GM12878 (cell line): ENCODE measurements at regions not wholly inside any gene's neighbourhood (a gene's known extent, or its start where the extent isn't known, plus 50 kb on each side); places are given as distances from the start of the nearest gene placed in this dataset.

ENCODE experiments used
- ATAC-seq: fragments of 200-7000 bp; cut with Tn5 transposase; 3 replicates; pipeline ENCODE4 v1.9.1; 2020; ENCODE audit warnings: mild to moderate bottlenecking, moderate library complexity
- BruUV-seq: library from RNA; stranded (reverse); fragments of 400-500 nt; replicated peaks from 2 replicates; lab custom pipeline; 2021; lab: Mats Ljungman, UMichigan
- CTCF ChIA-PET: fragments of 300-600 bp; sonication (Branson Sonifier 250); formaldehyde crosslinking; extraction: SDS; loops from one replicate; lab custom pipeline; 2021; ENCODE audit warnings: inconsistent platforms; lab: Yijun Ruan, JAX
- POLR2A ChIA-PET: fragments of 350-600 bp; formaldehyde crosslinking; extraction: SDS; loops from one replicate; lab custom pipeline; 2021; ENCODE audit warnings: inconsistent platforms; lab: Charles Lee
- RAD21 ChIA-PET: fragments of 300-600 bp; sonication (Branson Sonifier 250); formaldehyde crosslinking; loops from one replicate; lab custom pipeline; 2023; ENCODE audit warnings: antibody characterized with exemption; ENCODE audit not compliant: unreplicated experiment; lab: Charles Lee
- SMC1A ChIA-PET: fragments of 300-600 bp; sonication (Branson Sonifier 250); formaldehyde crosslinking; loops from one replicate; lab custom pipeline; 2023; ENCODE audit not compliant: unreplicated experiment, uncharacterized antibody; lab: Charles Lee
- DNase-seq: peaks from one replicate; pipeline ENCODE4 v3.0.0-alpha.2; 2011; ENCODE audit warnings: low read depth, low spot score
- FAIRE-seq: peaks from 3 replicates; lab custom pipeline; 2011; peaks lifted over from hg19 to GRCh38; lab: Jason Lieb, UNC
- H2AFZ ChIP-seq: 2 replicates; pipeline ENCODE4 v1.6.0; 2011; ENCODE audit warnings: low read depth, low read length, control low read depth; ENCODE audit not compliant: control insufficient read depth
- H3K27ac ChIP-seq: 2 replicates; pipeline ENCODE4 v1.5.1; 2011; ENCODE audit warnings: control low read depth; ENCODE audit not compliant: control insufficient read depth, insufficient read depth
- H3K27me3 ChIP-seq, 2 experiments: replicated peaks in 1 of 2; 2 replicates each; pipeline versions ENCODE4 v1.6.0 to v1.6.1; 2011; ENCODE audit warnings: low read length in 1 of 2; ENCODE audit not compliant: control insufficient read depth in 2 of 2, insufficient read depth in 2 of 2
- H3K36me3 ChIP-seq, 2 experiments: 2 replicates each; pipeline ENCODE4 v1.5.1; 2011; ENCODE audit warnings: low read length in 1 of 2; ENCODE audit not compliant: control insufficient read depth in 2 of 2, insufficient read depth in 2 of 2
- H3K4me1 ChIP-seq: 2 replicates; pipeline ENCODE4 v1.6.1; 2011; ENCODE audit warnings: mild to moderate bottlenecking, low read length, moderate library complexity, mixed read lengths; ENCODE audit not compliant: control insufficient read depth, insufficient read depth
- H3K4me2 ChIP-seq: 2 replicates; pipeline ENCODE4 v1.6.0; 2011; ENCODE audit warnings: control low read depth; ENCODE audit not compliant: control insufficient read depth, insufficient read depth
- H3K4me3 ChIP-seq: fragments of 200-600 bp; sonication (generic); 2 replicates; pipeline ENCODE4 v1.5.1; 2016
- H3K79me2 ChIP-seq: 2 replicates; pipeline ENCODE4 v1.6.0; 2011; ENCODE audit warnings: low read length; ENCODE audit not compliant: control insufficient read depth, insufficient read depth
- H3K9ac ChIP-seq: 2 replicates; pipeline ENCODE4 v1.8.0; 2011; ENCODE audit warnings: low read length, control low read depth, mixed read lengths; ENCODE audit not compliant: control insufficient read depth, insufficient read depth
- H3K9me3 ChIP-seq: replicated peaks from 3 replicates; pipeline ENCODE4 v1.5.1; 2011; ENCODE audit warnings: mild to moderate bottlenecking, low read length; ENCODE audit not compliant: control insufficient read depth, insufficient read depth
- H4K20me1 ChIP-seq: 2 replicates; pipeline ENCODE4 v1.6.0; 2011; ENCODE audit not compliant: control insufficient read depth, insufficient read depth
- DPF2 ChIP-seq: fragments of 450-650 bp; IDR thresholded peaks from 2 replicates; pipeline ENCODE4 v1.6.1; 2017; ENCODE audit warnings: mild to moderate bottlenecking
- EED ChIP-seq: sonication (generic); IDR thresholded peaks from 2 replicates; pipeline ENCODE4 v1.6.1; 2016; ENCODE audit warnings: antibody characterized with exemption, low read depth
- ELK1 ChIP-seq: IDR thresholded peaks from 2 replicates; pipeline ENCODE4 v1.6.1; 2012; ENCODE audit warnings: low read depth, low read length, improper control_type of control experiment
- FOXK2 ChIP-seq: fragments of 450-650 bp; IDR thresholded peaks from 2 replicates; pipeline ENCODE4 v1.6.1; 2017; ENCODE audit warnings: mild to moderate bottlenecking, moderate library complexity
- IRF5 ChIP-seq: fragments of 450-650 bp; IDR thresholded peaks from 2 replicates; pipeline ENCODE4 v1.6.1; 2017; ENCODE audit warnings: borderline replicate concordance
- NFIC ChIP-seq: IDR thresholded peaks from 2 replicates; pipeline ENCODE4 v1.6.1; 2012; ENCODE audit warnings: low read depth, mild to moderate bottlenecking, inconsistent platforms, low read length, moderate library complexity
- NFYA ChIP-seq: IDR thresholded peaks from 2 replicates; pipeline ENCODE4 v1.6.1; 2011; ENCODE audit warnings: low read depth, mild to moderate bottlenecking, low read length, improper control_type of control experiment, borderline replicate concordance
- POLR2A ChIP-seq: IDR thresholded peaks from 2 replicates; pipeline ENCODE4 v1.6.1; 2011; ENCODE audit warnings: low read depth, mild to moderate bottlenecking, low read length
- POU2F2 ChIP-seq: IDR thresholded peaks from 3 replicates; pipeline ENCODE4 v1.6.1; 2011; ENCODE audit warnings: low read depth, mild to moderate bottlenecking, low read length, borderline replicate concordance
- RUNX3 ChIP-seq: IDR thresholded peaks from 2 replicates; pipeline ENCODE4 v1.6.1; 2012; ENCODE audit warnings: low read length, inconsistent platforms
- SPI1 ChIP-seq: IDR thresholded peaks from 2 replicates; pipeline ENCODE4 v1.6.1; 2011; ENCODE audit warnings: low read depth, mild to moderate bottlenecking, low read length, moderate library complexity, borderline replicate concordance; ENCODE audit not compliant: insufficient read depth
- TARDBP ChIP-seq: IDR thresholded peaks from 2 replicates; pipeline ENCODE4 v1.6.1; 2016; ENCODE audit warnings: borderline replicate concordance
- YBX1 ChIP-seq: fragments of 450-650 bp; IDR thresholded peaks from 2 replicates; pipeline ENCODE4 v1.6.1; 2016; ENCODE audit warnings: antibody characterized with exemption
- ZNF384 ChIP-seq: IDR thresholded peaks from 2 replicates; pipeline ENCODE4 v1.6.1; 2012; ENCODE audit warnings: low read depth, mild to moderate bottlenecking, low read length, improper control_type of control experiment, borderline replicate concordance
- ZNF592 ChIP-seq: fragments of 450-650 bp; IDR thresholded peaks from 2 replicates; pipeline ENCODE4 v1.6.1; 2017; ENCODE audit warnings: mild to moderate bottlenecking, moderate library complexity
- WGBS: methylation state at CpG from one replicate; pipeline ENCODE4 v1.1.6; 2016; ENCODE audit warnings: low lambda C conversion rate; ENCODE audit not compliant: insufficient replicate concordance, insufficient coverage; ENCODE audit errors: missing lambda C conversion rate; 5-methylcytosine and 5-hydroxymethylcytosine counted together
- in situ Hi-C: fragments of 300-500 bp; cut with MboI; formaldehyde crosslinking; loops from 9 replicates; pipeline ENCODE4 v1.14.3; 2018; ENCODE audit warnings: mixed read lengths
- intact Hi-C: fragments of 100-400 bp; cut with micrococcal nuclease; formaldehyde crosslinking; loops from one replicate; pipeline ENCODE4 v1.14.2; 2022; ENCODE audit not compliant: unreplicated experiment

GRCh38 chr4:31360786-31361185 lies 640.6 kb downstream of the PCDH7 start:
- ATAC-seq (no peak), DNase-seq (no peak), FAIRE-seq (no peak)
- Histone ChIP-seq H3K9me3 (no peaks in the 10 kb centered on the region), H3K4me1 (no peaks in the 10 kb centered on the region), H3K4me3 (no peak overlapping the region), H3K79me2 (no peaks in the 10 kb centered on the region), H3K27me3 (no peaks in the 10 kb centered on the region), H3K9ac (no peak overlapping the region), H3K4me2 (no peak overlapping the region), H2AFZ (no peak overlapping the region), H3K36me3 (no peaks in the 10 kb centered on the region), H4K20me1 (no peaks in the 10 kb centered on the region), H3K27ac (no peak overlapping the region)
- WGBS = 0% methylated on average over 1 of the region's 1 CpG
- ChIA-PET RAD21 (no interaction called here), CTCF (interaction anchor here (1.0 kb wide), 1 partner anchor 11 kb away, joined by 3 read pairs; no protein-coding TSS in a partner anchor), SMC1A (no interaction called here), POLR2A (no interaction called here)
- intact Hi-C loops (no loop called here), in situ Hi-C loops (no loop called here)
- BruUV-seq = no TSS peak
- TF ChIP-seq ZNF592 (no peak), SPI1 (no peak), NFIC (no peak), RUNX3 (no peak), NFYA (no peak), ELK1 (no peak), TARDBP (no peak), IRF5 (no peak), EED (no peak), ZNF384 (no peak), DPF2 (no peak), POU2F2 (no peak), YBX1 (no peak), POLR2A (no peak), FOXK2 (no peak)
